IMR-90 (cell line): ENCODE measurements at regions not wholly inside any gene's neighbourhood (a gene's known extent, or its start where the extent isn't known, plus 50 kb on each side); places are given as distances from the start of the nearest gene placed in this dataset.

Experiments
- CEBPB ChIP-seq: IDR thresholded peaks from 2 replicates; pipeline ENCODE4 v1.6.1; 2012; ENCODE audit warnings: low read depth, low read length, improper control_type of control experiment
- CHD1 ChIP-seq: IDR thresholded peaks from 2 replicates; pipeline ENCODE4 v1.6.1; 2012; ENCODE audit warnings: low read depth, low read length, improper control_type of control experiment
- CTCF ChIP-seq: conservative IDR thresholded peaks from 2 replicates; pipeline ENCODE4 v1.5.1; 2012; ENCODE audit warnings: mild to moderate bottlenecking, low read depth, low read length, improper control_type of control experiment
- FOS ChIP-seq: fragments of 150-350 bp; IDR thresholded peaks from 2 replicates; pipeline ENCODE4 v1.6.1; 2016; ENCODE audit warnings: low read depth, low read length
- MAZ ChIP-seq: IDR thresholded peaks from 2 replicates; pipeline ENCODE4 v1.6.1; 2012; ENCODE audit warnings: low read depth, mild to moderate bottlenecking, low read length, improper control_type of control experiment, moderate library complexity, borderline replicate concordance
- MXI1 ChIP-seq: IDR thresholded peaks from 2 replicates; pipeline ENCODE4 v1.6.1; 2012; ENCODE audit warnings: low read depth, mild to moderate bottlenecking, low read length, moderate library complexity, borderline replicate concordance
- NFE2L2 ChIP-seq: fragments of 150-350 bp; IDR thresholded peaks from 2 replicates; pipeline ENCODE4 v1.6.1; 2016; ENCODE audit warnings: low read depth, mild to moderate bottlenecking, low read length
- POLR2A ChIP-seq: IDR thresholded peaks from 2 replicates; pipeline ENCODE4 v1.6.1; 2012; ENCODE audit warnings: mild to moderate bottlenecking, low read depth, low read length
- RAD21 ChIP-seq: IDR thresholded peaks from 2 replicates; pipeline ENCODE4 v1.6.1; 2012; ENCODE audit warnings: low read length, improper control_type of control experiment
- RCOR1 ChIP-seq: IDR thresholded peaks from 2 replicates; pipeline ENCODE4 v1.6.1; 2012; ENCODE audit warnings: mild to moderate bottlenecking, low read length, improper control_type of control experiment; ENCODE audit not compliant: insufficient replicate concordance
- RFX5 ChIP-seq: IDR thresholded peaks from 2 replicates; pipeline ENCODE4 v1.8.0; 2012; ENCODE audit warnings: low read depth, mild to moderate bottlenecking, low read length, moderate library complexity
- SMC3 ChIP-seq: fragments of 150-350 bp; IDR thresholded peaks from 2 replicates; pipeline ENCODE4 v1.6.1; 2016; ENCODE audit warnings: low read depth, mild to moderate bottlenecking, antibody characterized with exemption, low read length, moderate library complexity
- USF2 ChIP-seq: fragments of 150-350 bp; IDR thresholded peaks from 2 replicates; pipeline ENCODE4 v1.6.1; 2017; ENCODE audit warnings: mild to moderate bottlenecking, antibody characterized with exemption, low read length, low read depth
- TF ChIP-seq, protein P1 (sequence below): fragments of 150-350 bp; IDR thresholded peaks from 2 replicates; pipeline ENCODE4 v1.6.1; 2016; ENCODE audit warnings: low read depth, mild to moderate bottlenecking, low read length, moderate library complexity, borderline replicate concordance

DNA sequence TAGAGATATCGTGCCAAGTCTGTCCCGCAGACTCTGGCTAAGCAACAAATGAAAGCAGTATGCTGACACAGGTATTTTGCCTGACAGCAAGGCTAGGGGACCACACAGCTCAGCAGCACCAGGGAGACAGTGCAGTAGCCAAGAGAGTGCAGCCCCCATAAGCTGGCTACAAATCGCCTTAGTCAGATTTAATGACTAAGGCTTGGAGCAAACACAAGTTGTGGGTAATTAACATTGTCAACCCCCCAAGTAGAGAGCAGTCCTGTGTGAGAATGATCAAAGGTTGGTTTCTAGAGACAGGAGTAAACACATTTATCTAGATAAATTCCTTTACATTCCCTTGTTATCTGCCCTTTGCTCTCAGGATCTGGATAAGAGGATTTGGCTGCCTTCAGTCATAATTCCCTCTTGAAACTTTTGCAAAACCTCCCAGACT lies 1434.5 kb upstream of the CDH6 start:
- no peak for TF ChIP-seq CTCF
- TF ChIP-seq MAZ = no peak
- TF ChIP-seq MXI1 = no peak
- no peak for TF ChIP-seq USF2
- no peak for TF ChIP-seq POLR2A
- TF ChIP-seq SMC3 = no peak
- no peak for TF ChIP-seq CHD1
- TF ChIP-seq RAD21 = no peak
- no peak for TF ChIP-seq RCOR1
- no peak for TF ChIP-seq CEBPB
- TF ChIP-seq RFX5 = no peak
- TF ChIP-seq, protein P1, sequence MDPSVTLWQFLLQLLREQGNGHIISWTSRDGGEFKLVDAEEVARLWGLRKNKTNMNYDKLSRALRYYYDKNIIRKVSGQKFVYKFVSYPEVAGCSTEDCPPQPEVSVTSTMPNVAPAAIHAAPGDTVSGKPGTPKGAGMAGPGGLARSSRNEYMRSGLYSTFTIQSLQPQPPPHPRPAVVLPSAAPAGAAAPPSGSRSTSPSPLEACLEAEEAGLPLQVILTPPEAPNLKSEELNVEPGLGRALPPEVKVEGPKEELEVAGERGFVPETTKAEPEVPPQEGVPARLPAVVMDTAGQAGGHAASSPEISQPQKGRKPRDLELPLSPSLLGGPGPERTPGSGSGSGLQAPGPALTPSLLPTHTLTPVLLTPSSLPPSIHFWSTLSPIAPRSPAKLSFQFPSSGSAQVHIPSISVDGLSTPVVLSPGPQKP = no peak
- no peak for TF ChIP-seq NFE2L2
- TF ChIP-seq FOS = no peak
